Liver (tissue), 8 donors: ENCODE measurements at regions not wholly inside any gene's neighbourhood (a gene's known extent, or its start where the extent isn't known, plus 50 kb on each side); places are given as distances from the start of the nearest gene placed in this dataset.

Experiments used
- DNase-seq: peaks from one replicate; pipeline ENCODE4 v3.0.0-alpha.2; 2017; ENCODE audit warnings: low spot score
- H3K27ac ChIP-seq, 2 donors: one replicate each; pipeline ENCODE4 v1.7.0; 2013; ENCODE audit warnings: inconsistent platforms in 2 of 2, low read length in 2 of 2, control low read depth in 1 of 2, low read depth in 1 of 2, mild to moderate bottlenecking in 1 of 2
- H3K27me3 ChIP-seq, 4 donors: one replicate each; pipeline versions ENCODE4 v1.6.1 to v1.7.0; 2013; ENCODE audit warnings: low read length in 3 of 4, inconsistent platforms in 1 of 4, mild to moderate bottlenecking in 1 of 4, moderate library complexity in 1 of 4; ENCODE audit not compliant: control insufficient read depth in 4 of 4, insufficient read depth in 4 of 4
- H3K36me3 ChIP-seq, 4 donors: one replicate each; pipeline versions ENCODE4 v1.6.1 to v1.7.0; 2013; ENCODE audit warnings: low read length in 3 of 4, mild to moderate bottlenecking in 3 of 4, low read depth in 1 of 4, moderate library complexity in 1 of 4; ENCODE audit not compliant: control insufficient read depth in 4 of 4, insufficient read depth in 3 of 4
- H3K4me1 ChIP-seq, 4 donors: one replicate each; pipeline versions ENCODE4 v1.6.1 to v1.7.0; 2013; ENCODE audit warnings: low read length in 3 of 4, mild to moderate bottlenecking in 3 of 4, moderate library complexity in 1 of 4; ENCODE audit not compliant: control insufficient read depth in 4 of 4, insufficient read depth in 4 of 4
- H3K4me3 ChIP-seq, 3 donors: one replicate each; pipeline versions ENCODE4 v1.6.1 to v1.7.0; 2013; ENCODE audit warnings: low read length in 3 of 3, control low read depth in 1 of 3, low read depth in 1 of 3, mild to moderate bottlenecking in 1 of 3
- H3K9ac ChIP-seq, 2 donors: one replicate each; pipeline ENCODE4 v1.7.0; 2013; ENCODE audit warnings: low read length in 2 of 2, mild to moderate bottlenecking in 2 of 2, moderate library complexity in 2 of 2, control low read depth in 1 of 2, low read depth in 1 of 2
- H3K9me3 ChIP-seq, 4 donors: one replicate each; pipeline versions ENCODE4 v1.6.1 to v1.7.0; 2013; ENCODE audit warnings: low read length in 3 of 4; ENCODE audit not compliant: control insufficient read depth in 4 of 4
- ATF3 ChIP-seq: IDR thresholded peaks from 2 replicates; pipeline ENCODE4 v1.6.1; 2016; ENCODE audit warnings: antibody characterized with exemption
- EGR1 ChIP-seq, 2 donors: IDR thresholded peaks; 2 replicates each; pipeline ENCODE4 v1.6.1; 2016 to 2018; ENCODE audit warnings: antibody characterized with exemption in 2 of 2, low read depth in 2 of 2
- FOXA1 ChIP-seq: IDR thresholded peaks from 2 replicates; pipeline ENCODE4 v1.6.1; 2016; ENCODE audit warnings: antibody characterized with exemption
- FOXA2 ChIP-seq: IDR thresholded peaks from 2 replicates; pipeline ENCODE4 v1.6.1; 2016; ENCODE audit warnings: antibody characterized with exemption
- GABPA ChIP-seq, 2 donors: IDR thresholded peaks in 1 of 2; conservative IDR thresholded peaks in 1 of 2; 2 replicates each; pipeline ENCODE4 v1.6.1; 2016; ENCODE audit warnings: antibody characterized with exemption in 2 of 2, mild to moderate bottlenecking in 1 of 2, moderate library complexity in 1 of 2
- HNF4A ChIP-seq, 2 donors: conservative IDR thresholded peaks; 2 replicates each; pipeline ENCODE4 v1.6.1; 2016; ENCODE audit warnings: antibody characterized with exemption in 2 of 2, mild to moderate bottlenecking in 2 of 2
- HNF4G ChIP-seq: IDR thresholded peaks from 2 replicates; pipeline ENCODE4 v1.6.1; 2016; ENCODE audit warnings: antibody characterized with exemption
- JUND ChIP-seq, 2 donors: IDR thresholded peaks; 2 replicates each; pipeline ENCODE4 v1.6.1; 2016; ENCODE audit warnings: antibody characterized with exemption in 2 of 2
- NR2F2 ChIP-seq: IDR thresholded peaks from 2 replicates; pipeline ENCODE4 v1.6.1; 2016; ENCODE audit warnings: antibody characterized with exemption
- RAD21 ChIP-seq, 2 donors: IDR thresholded peaks; 2 replicates each; pipeline ENCODE4 v1.6.1; 2016; ENCODE audit warnings: antibody characterized with exemption in 2 of 2, mild to moderate bottlenecking in 2 of 2
- RXRA ChIP-seq, 2 donors: IDR thresholded peaks; 2 replicates each; pipeline ENCODE4 v1.6.1; 2017 to 2018; ENCODE audit warnings: antibody characterized with exemption in 2 of 2, mild to moderate bottlenecking in 1 of 2
- SP1 ChIP-seq: IDR thresholded peaks from 2 replicates; pipeline ENCODE4 v1.6.1; 2018; ENCODE audit warnings: antibody characterized with exemption, mild to moderate bottlenecking
- TAF1 ChIP-seq: conservative IDR thresholded peaks from 2 replicates; pipeline ENCODE4 v1.6.1; 2016; ENCODE audit warnings: antibody characterized with exemption, mild to moderate bottlenecking
- YY1 ChIP-seq: IDR thresholded peaks from 2 replicates; pipeline ENCODE4 v1.6.1; 2016; ENCODE audit warnings: antibody characterized with exemption, mild to moderate bottlenecking
- ZBTB33 ChIP-seq: IDR thresholded peaks from 2 replicates; pipeline ENCODE4 v1.6.1; 2016; ENCODE audit warnings: antibody characterized with exemption
- WGBS: extraction: QIAGEN DNeasy Blood & Tissue Kit; methylation state at CpG from one replicate; pipeline ENCODE4 v1.1.7; 2013; 5-methylcytosine and 5-hydroxymethylcytosine counted together
- TF ChIP-seq, protein P1 (sequence below): fragments of 150-350 bp; IDR thresholded peaks from 2 replicates; pipeline ENCODE4 v1.5.1; 2017; ENCODE audit warnings: improper control_type of control experiment, low read depth, low read length; ENCODE audit not compliant: missing input control
- TF ChIP-seq, protein P2 (sequence below): IDR thresholded peaks from 2 replicates; pipeline ENCODE4 v1.6.1; 2016; ENCODE audit warnings: antibody characterized with exemption
- donor health status: healthy.
- donor health status: healthy.
- donor health status: healthy.
- donor health status: healthy.
- donor health status: healthy.

- Histone ChIP-seq H3K4me1 (peaks cover 0 to 6% (median 3%) of the 10 kb centered on the region in 4 donors), H3K36me3 (no peaks in the 10 kb centered on the region), H3K9ac (no peak overlapping the region), H3K9me3 (no peaks in the 10 kb centered on the region), H3K27ac (no peak overlapping the region), H3K4me3 (no peak overlapping the region), H3K27me3 (peaks cover 0 to 4% (median 2%) of the 10 kb centered on the region in 4 donors)
- TF ChIP-seq FOXA2 (no peak), ATF3 (no peak), RAD21 (IDR thresholded peaks at IDR 0.05) (no peak), JUND (IDR thresholded peaks at IDR 0.05) (no peak), FOXA1 (no peak), ZBTB33 (no peak), TAF1 (no peak), HNF4A (conservative IDR thresholded peaks at IDR 0.05) (no peak), NR2F2 (no peak), GABPA (IDR thresholded peaks at IDR 0.05 in 1 of 2, conservative IDR thresholded peaks at IDR 0.05 in 1 of 2) (no peak), EGR1 (IDR thresholded peaks at IDR 0.05; ENCODE audit: low read depth in 2 of 2) (no peak), YY1 (no peak)
- TF ChIP-seq, protein P1, sequence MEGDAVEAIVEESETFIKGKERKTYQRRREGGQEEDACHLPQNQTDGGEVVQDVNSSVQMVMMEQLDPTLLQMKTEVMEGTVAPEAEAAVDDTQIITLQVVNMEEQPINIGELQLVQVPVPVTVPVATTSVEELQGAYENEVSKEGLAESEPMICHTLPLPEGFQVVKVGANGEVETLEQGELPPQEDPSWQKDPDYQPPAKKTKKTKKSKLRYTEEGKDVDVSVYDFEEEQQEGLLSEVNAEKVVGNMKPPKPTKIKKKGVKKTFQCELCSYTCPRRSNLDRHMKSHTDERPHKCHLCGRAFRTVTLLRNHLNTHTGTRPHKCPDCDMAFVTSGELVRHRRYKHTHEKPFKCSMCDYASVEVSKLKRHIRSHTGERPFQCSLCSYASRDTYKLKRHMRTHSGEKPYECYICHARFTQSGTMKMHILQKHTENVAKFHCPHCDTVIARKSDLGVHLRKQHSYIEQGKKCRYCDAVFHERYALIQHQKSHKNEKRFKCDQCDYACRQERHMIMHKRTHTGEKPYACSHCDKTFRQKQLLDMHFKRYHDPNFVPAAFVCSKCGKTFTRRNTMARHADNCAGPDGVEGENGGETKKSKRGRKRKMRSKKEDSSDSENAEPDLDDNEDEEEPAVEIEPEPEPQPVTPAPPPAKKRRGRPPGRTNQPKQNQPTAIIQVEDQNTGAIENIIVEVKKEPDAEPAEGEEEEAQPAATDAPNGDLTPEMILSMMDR: no peak
- DNase-seq: no peak
- 82% methylated on average over 8 of the region's 8 CpGs for WGBS
Measured at GRCh38 chr17:79223953-79224352, 149.3 kb downstream of the ENGASE start.

- DNase-seq: no peak
- Histone ChIP-seq H3K9me3 (no peaks in the 10 kb centered on the region), H3K4me3 (no peak overlapping the region), H3K27me3 (peaks cover 0 to 4% (median 2%) of the 10 kb centered on the region in 4 donors), H3K36me3 (no peaks in the 10 kb centered on the region), H3K4me1 (peaks cover 0 to 6% (median 3%) of the 10 kb centered on the region in 4 donors), H3K27ac (no peak overlapping the region), H3K9ac (no peak overlapping the region)
- TF ChIP-seq NR2F2: no peak
- TF ChIP-seq, protein P2, sequence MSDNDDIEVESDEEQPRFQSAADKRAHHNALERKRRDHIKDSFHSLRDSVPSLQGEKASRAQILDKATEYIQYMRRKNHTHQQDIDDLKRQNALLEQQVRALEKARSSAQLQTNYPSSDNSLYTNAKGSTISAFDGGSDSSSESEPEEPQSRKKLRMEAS: no peak
- WGBS: 72% methylated on average over 9 of the region's 9 CpGs
Measured at GRCh38 chr17:79223471-79223870, 148.8 kb downstream of the ENGASE start.

GRCh38 chr17:79221597-79221996, 147.0 kb downstream of the ENGASE start:
- no peaks in the 10 kb centered on the region for H3K9me3 ChIP-seq
- no peak overlapping the region for H3K4me3 ChIP-seq
- peaks cover 0 to 6% (median 3%) of the 10 kb centered on the region in 4 donors for H3K4me1 ChIP-seq
- H3K36me3 ChIP-seq: no peaks in the 10 kb centered on the region
- no peak for DNase-seq
- H3K27ac ChIP-seq: no peak overlapping the region
- H3K9ac ChIP-seq: no peak overlapping the region
- TF ChIP-seq SP1 (no peak), TAF1 (no peak), HNF4G (no peak), GABPA (IDR thresholded peaks at IDR 0.05 in 1 of 2, conservative IDR thresholded peaks at IDR 0.05 in 1 of 2) (no peak), YY1 (no peak), FOXA1 (no peak), RXRA (IDR thresholded peaks at IDR 0.05) (no peak), ATF3 (no peak), RAD21 (IDR thresholded peaks at IDR 0.05) (no peak), NR2F2 (no peak), HNF4A (conservative IDR thresholded peaks at IDR 0.05) (no peak), FOXA2 (no peak), ZBTB33 (no peak), EGR1 (IDR thresholded peaks at IDR 0.05; ENCODE audit: low read depth in 2 of 2) (no peak), JUND (IDR thresholded peaks at IDR 0.05) (no peak)
- TF ChIP-seq, protein P2: no peak
- TF ChIP-seq, protein P1: no peak
- H3K27me3 ChIP-seq: peaks cover 0 to 4% (median 2%) of the 10 kb centered on the region in 4 donors
- WGBS: 84% methylated on average over 8 of the region's 8 CpGs
